Testis (tissue), 2 donors: ENCODE measurements at regions not wholly inside any gene's neighbourhood (a gene's known extent, or its start where the extent isn't known, plus 50 kb on each side); places are given as distances from the start of the nearest gene placed in this dataset.

ENCODE experiments used
- DNase-seq: peaks from one replicate; pipeline ENCODE4 v3.0.0-alpha.2; 2019
- H3K27ac ChIP-seq, 2 donors: fragments of 200-600 bp; sonication (generic); one replicate each; pipeline ENCODE4 v1.5.1; 2019
- H3K27me3 ChIP-seq: fragments of 200-600 bp; sonication (generic); one replicate; pipeline ENCODE4 v1.5.1; 2019
- H3K36me3 ChIP-seq: fragments of 200-600 bp; sonication (generic); one replicate; pipeline ENCODE4 v1.5.1; 2017; ENCODE audit warnings: low read depth; ENCODE audit errors: missing control alignments
- H3K4me1 ChIP-seq: fragments of 200-600 bp; sonication (generic); one replicate; pipeline ENCODE4 v1.5.1; 2019
- H3K4me3 ChIP-seq, 2 donors: fragments of 200-600 bp; sonication (generic); one replicate each; pipeline ENCODE4 v1.5.1; 2017 to 2019
- H3K9me3 ChIP-seq: fragments of 200-600 bp; sonication (generic); one replicate; pipeline ENCODE4 v1.5.1; 2017
- POLR2A ChIP-seq: fragments of 450-650 bp; IDR thresholded peaks from one replicate; pipeline ENCODE4 v1.6.1; 2017; ENCODE audit warnings: antibody characterized with exemption, mild to moderate bottlenecking, moderate library complexity
- WGBS, 2 donors: methylation state at CpG; one replicate each; pipeline ENCODE4 v1.1.5; 2018; 5-methylcytosine and 5-hydroxymethylcytosine counted together
- intact Hi-C: fragments of 100-400 bp; cut with DNase I; formaldehyde crosslinking; loops from one replicate; pipeline ENCODE4 v1.15.1; 2023; ENCODE audit warnings: low total_unique reads
- TF ChIP-seq, protein P1 (sequence below), 3 experiments: fragments of 450-650 bp in 2 of 3; fragments of 200-600 bp in 1 of 3; sonication (generic) in 1 of 3; IDR thresholded peaks; one replicate each; pipeline ENCODE4 v1.5.1; 2016 to 2019; ENCODE audit warnings: antibody characterized with exemption in 3 of 3, mild to moderate bottlenecking in 2 of 3, moderate library complexity in 1 of 3

DNA sequence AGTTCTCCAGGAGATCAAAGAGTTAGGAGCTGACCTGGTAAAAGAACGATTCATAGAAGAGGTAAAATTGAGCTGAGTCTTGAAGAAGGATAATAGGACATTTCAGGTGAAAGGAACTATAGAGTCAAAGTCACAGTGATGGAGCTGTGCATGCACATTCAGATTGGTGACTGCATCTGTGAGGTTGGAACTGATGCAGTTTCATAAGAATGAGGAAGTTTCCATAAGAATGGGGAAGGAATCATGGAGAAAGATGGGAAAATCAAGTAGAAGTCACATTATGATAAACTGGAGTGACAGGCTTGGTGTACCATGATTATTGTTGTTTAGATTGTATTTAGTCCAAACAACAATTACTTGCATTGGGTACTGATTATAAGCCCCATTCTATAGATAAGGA, 232.2 kb downstream of the FAM76B start:
- intact Hi-C loops: no loop called here
- Histone ChIP-seq H3K4me3 (no peak overlapping the region), H3K36me3 (no peaks in the 10 kb centered on the region), H3K4me1 (no peaks in the 10 kb centered on the region), H3K9me3 (no peaks in the 10 kb centered on the region), H3K27ac (no peak overlapping the region), H3K27me3 (no peaks in the 10 kb centered on the region)
- WGBS, 2 donors: 66 to 84% methylated on average over 1 of the region's 1 CpG
- TF ChIP-seq POLR2A: no peak
- TF ChIP-seq, protein P1, sequence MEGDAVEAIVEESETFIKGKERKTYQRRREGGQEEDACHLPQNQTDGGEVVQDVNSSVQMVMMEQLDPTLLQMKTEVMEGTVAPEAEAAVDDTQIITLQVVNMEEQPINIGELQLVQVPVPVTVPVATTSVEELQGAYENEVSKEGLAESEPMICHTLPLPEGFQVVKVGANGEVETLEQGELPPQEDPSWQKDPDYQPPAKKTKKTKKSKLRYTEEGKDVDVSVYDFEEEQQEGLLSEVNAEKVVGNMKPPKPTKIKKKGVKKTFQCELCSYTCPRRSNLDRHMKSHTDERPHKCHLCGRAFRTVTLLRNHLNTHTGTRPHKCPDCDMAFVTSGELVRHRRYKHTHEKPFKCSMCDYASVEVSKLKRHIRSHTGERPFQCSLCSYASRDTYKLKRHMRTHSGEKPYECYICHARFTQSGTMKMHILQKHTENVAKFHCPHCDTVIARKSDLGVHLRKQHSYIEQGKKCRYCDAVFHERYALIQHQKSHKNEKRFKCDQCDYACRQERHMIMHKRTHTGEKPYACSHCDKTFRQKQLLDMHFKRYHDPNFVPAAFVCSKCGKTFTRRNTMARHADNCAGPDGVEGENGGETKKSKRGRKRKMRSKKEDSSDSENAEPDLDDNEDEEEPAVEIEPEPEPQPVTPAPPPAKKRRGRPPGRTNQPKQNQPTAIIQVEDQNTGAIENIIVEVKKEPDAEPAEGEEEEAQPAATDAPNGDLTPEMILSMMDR (IDR thresholded peaks at IDR 0.05): no peak
- DNase-seq: no peak

DNA sequence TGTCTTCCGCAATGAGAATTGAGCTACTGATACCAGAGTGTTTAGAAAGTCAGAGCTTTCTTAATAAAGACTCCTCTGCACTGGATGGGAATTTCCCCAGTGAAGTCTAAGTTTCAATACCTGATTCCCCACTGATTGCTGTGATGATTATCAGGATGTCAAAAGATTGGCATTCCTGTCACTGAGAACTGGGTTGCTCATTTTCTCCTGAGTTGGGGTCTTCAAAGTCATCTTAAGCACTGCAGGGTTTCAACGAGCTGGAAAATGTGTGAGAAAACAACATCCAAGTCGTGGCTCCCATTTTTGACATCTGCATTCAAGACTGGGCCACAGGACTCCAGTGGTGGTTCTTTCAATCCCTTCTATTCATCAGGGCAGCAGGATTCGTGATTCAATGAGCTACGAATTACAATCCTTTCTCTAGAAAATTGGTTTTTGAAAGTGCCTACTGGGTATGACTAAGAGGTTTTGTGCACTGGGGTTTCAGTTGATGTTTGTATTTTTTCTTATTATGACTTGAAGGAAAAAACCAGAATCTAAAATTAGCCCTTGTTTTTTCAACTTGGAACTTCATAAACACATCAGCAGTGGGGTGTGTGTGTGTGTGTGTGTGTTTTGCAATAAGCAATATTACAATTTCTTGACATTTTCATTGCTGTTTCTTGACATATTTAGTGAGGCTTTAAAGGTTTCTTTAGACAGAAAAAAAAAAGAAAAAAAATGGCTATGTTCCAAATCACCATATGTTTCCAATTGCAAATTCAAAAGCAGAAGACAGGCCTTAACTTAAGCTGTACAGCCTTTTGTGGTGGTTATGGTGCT, 233.0 kb downstream of the FAM76B start:
- intact Hi-C loops: no loop called here
- no peaks in the 10 kb centered on the region for H3K4me1 ChIP-seq
- WGBS, 2 donors: 74 to 75% methylated on average over 5 of the region's 5 CpGs
- no peaks in the 10 kb centered on the region for H3K9me3 ChIP-seq
- H3K36me3 ChIP-seq: no peaks in the 10 kb centered on the region
- no peak for DNase-seq
- H3K27ac ChIP-seq: no peak overlapping the region
- H3K4me3 ChIP-seq: no peak overlapping the region
- H3K27me3 ChIP-seq: no peaks in the 10 kb centered on the region
- TF ChIP-seq, protein P1 (IDR thresholded peaks at IDR 0.05): no peak
- no peak for TF ChIP-seq POLR2A

DNA sequence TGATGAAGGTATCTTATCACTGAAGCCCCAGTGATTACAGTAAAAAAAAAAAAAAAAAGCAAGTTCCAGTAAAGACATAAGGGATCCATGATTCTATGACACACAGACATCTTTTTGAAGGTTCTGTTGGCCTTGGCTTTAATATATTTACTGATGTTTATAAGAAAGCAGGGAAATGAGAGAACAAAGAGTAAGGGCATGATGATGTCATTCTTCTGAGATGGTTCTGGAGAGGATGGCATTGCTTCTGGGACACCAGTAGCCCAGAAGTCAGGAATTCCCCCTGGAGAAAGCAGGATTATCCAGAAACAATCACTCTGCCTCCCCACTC, 233.6 kb downstream of the FAM76B start:
- no peak for DNase-seq
- Histone ChIP-seq H3K27ac (no peak overlapping the region), H3K4me1 (no peaks in the 10 kb centered on the region), H3K27me3 (no peaks in the 10 kb centered on the region), H3K9me3 (no peaks in the 10 kb centered on the region), H3K36me3 (no peaks in the 10 kb centered on the region), H3K4me3 (no peak overlapping the region)
- TF ChIP-seq, protein P1 (IDR thresholded peaks at IDR 0.05): no peak
- no peak for TF ChIP-seq POLR2A
- intact Hi-C loops: no loop called here

DNA sequence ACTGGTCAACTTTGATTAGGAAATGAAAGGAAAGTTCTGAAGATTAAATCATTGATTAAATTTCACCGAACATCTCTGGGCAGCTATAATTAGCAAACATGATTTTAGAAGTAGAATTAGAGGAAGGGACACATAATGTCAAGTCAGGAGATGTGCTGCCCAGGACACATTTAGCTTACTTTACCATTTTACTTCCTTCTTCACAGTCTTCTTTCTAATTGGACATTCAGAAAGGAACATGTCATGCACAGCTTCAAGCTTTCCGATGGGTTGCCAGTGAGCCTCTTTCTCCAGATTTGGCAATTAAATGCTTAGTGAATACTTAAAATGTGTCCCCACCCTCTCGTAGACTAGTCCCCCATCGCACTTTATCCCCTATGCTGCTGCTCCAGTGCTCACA, 234.7 kb downstream of the FAM76B start:
- intact Hi-C loops: no loop called here
- H3K27ac ChIP-seq: no peak overlapping the region
- H3K27me3 ChIP-seq: no peaks in the 10 kb centered on the region
- DNase-seq: no peak
- no peak overlapping the region for H3K4me3 ChIP-seq
- TF ChIP-seq POLR2A: no peak
- TF ChIP-seq, protein P1 (IDR thresholded peaks at IDR 0.05): no peak
- no peaks in the 10 kb centered on the region for H3K9me3 ChIP-seq
- no peaks in the 10 kb centered on the region for H3K36me3 ChIP-seq
- no peaks in the 10 kb centered on the region for H3K4me1 ChIP-seq
- WGBS, 2 donors: 89 to 92% methylated on average over 4 of the region's 4 CpGs

DNA sequence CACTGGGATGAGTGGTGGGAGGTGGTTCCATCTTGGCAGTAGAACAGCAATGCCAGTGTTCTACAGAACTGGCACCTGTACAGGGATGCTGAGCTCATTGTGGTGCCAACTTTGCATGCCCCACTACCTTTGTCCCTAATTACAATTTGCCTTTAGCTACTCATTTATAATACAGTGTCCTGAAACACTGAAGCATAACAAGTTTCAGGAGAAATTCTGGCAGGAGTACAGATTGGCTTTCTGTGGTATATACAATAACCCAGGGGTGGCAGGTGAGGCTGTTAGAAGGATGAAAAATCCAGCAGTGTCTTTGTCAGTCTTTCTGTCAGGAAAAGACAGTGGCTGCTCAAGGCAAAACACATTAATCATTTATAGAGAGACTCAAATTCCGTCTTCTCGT, 240.3 kb downstream of the FAM76B start:
- 88 to 94% methylated on average over 2 of the region's 2 CpGs for WGBS, 2 donors
- DNase-seq: no peak
- intact Hi-C loops: no loop called here

More for the DNA sequence above, 240.3 kb downstream of the FAM76B start:
- TF ChIP-seq, protein P1 (IDR thresholded peaks at IDR 0.05): no peak
- no peak for TF ChIP-seq POLR2A
- H3K27me3 ChIP-seq: no peaks in the 10 kb centered on the region
- no peak overlapping the region for H3K4me3 ChIP-seq
- H3K9me3 ChIP-seq: no peaks in the 10 kb centered on the region
- H3K4me1 ChIP-seq: no peaks in the 10 kb centered on the region
- no peaks in the 10 kb centered on the region for H3K36me3 ChIP-seq
- no peak overlapping the region for H3K27ac ChIP-seq
